Endothelial cell of umbilical vein (primary cell): ENCODE measurements at regions not wholly inside any gene's neighbourhood (a gene's known extent, or its start where the extent isn't known, plus 50 kb on each side); places are given as distances from the start of the nearest gene placed in this dataset.

Source experiments
- BruUV-seq: library from RNA; stranded (reverse); fragments of 400-500 nt; replicated peaks from 2 replicates; lab custom pipeline; 2021; lab: Mats Ljungman, UMichigan
- CTCF ChIA-PET: fragments of 300-600, 350-600 bp; sonication (Branson Sonifier 250); formaldehyde crosslinking; loops from one replicate; lab custom pipeline; 2021; ENCODE audit warnings: antibody characterized with exemption, inconsistent platforms; lab: Charles Lee
- POLR2A ChIA-PET: fragments of 300-600, 350-600 bp; sonication (Branson Sonifier 250); formaldehyde crosslinking; loops from one replicate; lab custom pipeline; 2021; ENCODE audit warnings: antibody characterized with exemption, inconsistent platforms; lab: Charles Lee
- DNase-seq: peaks from one replicate; pipeline ENCODE4 v3.0.0-alpha.2; 2011; ENCODE audit warnings: low read depth, low spot score
- FAIRE-seq: peaks from 2 replicates; lab custom pipeline; 2011; peaks lifted over from hg19 to GRCh38; lab: Jason Lieb, UNC
- H2AFZ ChIP-seq: 2 replicates; pipeline ENCODE4 v1.6.0; 2012; ENCODE audit warnings: low read depth, low read length, control low read depth, inconsistent platforms
- H3K27ac ChIP-seq: 2 replicates; pipeline ENCODE4 v1.5.1; 2011; ENCODE audit warnings: low read depth, mild to moderate bottlenecking, control low read depth, low read length, moderate library complexity; ENCODE audit not compliant: insufficient read depth
- H3K27me3 ChIP-seq, 2 experiments: 2 replicates each; pipeline versions ENCODE4 v1.6.0 to v1.6.1; 2011; ENCODE audit warnings: low read length in 2 of 2, mixed read lengths in 1 of 2; ENCODE audit not compliant: control insufficient read depth in 2 of 2, insufficient read depth in 2 of 2
- H3K36me3 ChIP-seq, 2 experiments: 2 replicates in 1 of 2; 3 replicates in 1 of 2; pipeline ENCODE4 v1.5.1; 2011; ENCODE audit warnings: low read length in 2 of 2, mild to moderate bottlenecking in 1 of 2, moderate library complexity in 1 of 2; ENCODE audit not compliant: control insufficient read depth in 2 of 2, insufficient read depth in 2 of 2; ENCODE audit errors: extremely low read depth in 1 of 2
- H3K4me1 ChIP-seq: 3 replicates; pipeline ENCODE4 v1.5.1; 2011; ENCODE audit warnings: mild to moderate bottlenecking, low read length; ENCODE audit not compliant: control insufficient read depth, insufficient read depth; ENCODE audit errors: extremely low read depth
- H3K4me2 ChIP-seq: 2 replicates; pipeline ENCODE4 v1.6.1; 2011; ENCODE audit warnings: low read length, control low read depth, mixed read lengths; ENCODE audit not compliant: insufficient read depth
- H3K4me3 ChIP-seq, 3 experiments: fragments of 200-600 bp in 1 of 3; sonication (generic), shearing (Covaris generic) in 1 of 3; replicated peaks in 1 of 3; 2 replicates each; pipeline ENCODE4 v1.5.1; 2011 to 2016; ENCODE audit warnings: control low read depth in 3 of 3, low read length in 3 of 3, mild to moderate bottlenecking in 2 of 3, inconsistent platforms in 1 of 3, low read depth in 1 of 3, moderate library complexity in 1 of 3; ENCODE audit not compliant: insufficient read depth in 1 of 3
- H3K79me2 ChIP-seq: 2 replicates; pipeline ENCODE4 v1.6.0; 2012; ENCODE audit warnings: low read length, inconsistent platforms; ENCODE audit not compliant: control insufficient read depth, insufficient read depth
- H3K9ac ChIP-seq: replicated peaks from 2 replicates; pipeline ENCODE3; 2011; ENCODE audit warnings: low read length, control low read depth; ENCODE audit not compliant: insufficient read depth; ENCODE audit errors: extremely low read depth
- H3K9me1 ChIP-seq: replicated peaks from 3 replicates; pipeline ENCODE4 v1.6.0; 2011; ENCODE audit warnings: mild to moderate bottlenecking, low read length; ENCODE audit not compliant: control insufficient read depth, insufficient read depth; ENCODE audit errors: extremely low read depth
- H3K9me3 ChIP-seq: replicated peaks from 2 replicates; pipeline ENCODE4 v1.5.1; 2012; ENCODE audit warnings: low read length, inconsistent platforms; ENCODE audit not compliant: control insufficient read depth, insufficient read depth
- H4K20me1 ChIP-seq: replicated peaks from 2 replicates; pipeline ENCODE3; 2011; ENCODE audit warnings: mild to moderate bottlenecking, low read length; ENCODE audit not compliant: control insufficient read depth, insufficient read depth; ENCODE audit errors: extremely low read depth
- CTCF ChIP-seq, 2 donors: IDR thresholded peaks; 1 replicate in 1 of 2; 2 replicates in 1 of 2; pipeline ENCODE4 v1.5.1; 2011; ENCODE audit warnings: low read length in 2 of 2, mild to moderate bottlenecking in 2 of 2, moderate library complexity in 2 of 2, control low read depth in 1 of 2, inconsistent platforms in 1 of 2, low read depth in 1 of 2; ENCODE audit not compliant: insufficient read depth in 1 of 2; ENCODE audit errors: extremely low read depth in 1 of 2
- EZH2 ChIP-seq: IDR thresholded peaks from 2 replicates; pipeline ENCODE4 v1.6.1; 2012; ENCODE audit warnings: borderline replicate concordance, low read depth, mild to moderate bottlenecking, moderate library complexity, low read length, inconsistent platforms; ENCODE audit not compliant: severe bottlenecking
- FOS ChIP-seq: IDR thresholded peaks from 2 replicates; pipeline ENCODE4 v1.6.1; 2011; ENCODE audit warnings: mild to moderate bottlenecking, low read length, moderate library complexity, borderline replicate concordance; ENCODE audit not compliant: insufficient read depth
- GATA2 ChIP-seq: IDR thresholded peaks from 2 replicates; pipeline ENCODE4 v1.7.0; 2011; ENCODE audit warnings: low read depth, mild to moderate bottlenecking, moderate library complexity, mixed read lengths, low read length; ENCODE audit not compliant: insufficient read length, insufficient read depth
- JUN ChIP-seq: IDR thresholded peaks from 2 replicates; pipeline ENCODE4 v1.6.1; 2011; ENCODE audit warnings: borderline replicate concordance, low read depth; ENCODE audit not compliant: insufficient read length, insufficient read depth
- MAX ChIP-seq: IDR thresholded peaks from 2 replicates; pipeline ENCODE4 v1.6.1; 2011; ENCODE audit not compliant: insufficient read depth, insufficient read length
- MYC ChIP-seq: IDR thresholded peaks from one replicate; pipeline ENCODE4 v1.6.1; 2011; ENCODE audit warnings: mild to moderate bottlenecking, low read depth, low read length
- POLR2A ChIP-seq: IDR thresholded peaks from 2 replicates; pipeline ENCODE4 v1.6.1; 2012; ENCODE audit warnings: low read depth, mild to moderate bottlenecking, control low read depth, low read length
- POLR2AphosphoS5 ChIP-seq: IDR thresholded peaks from 2 replicates; pipeline ENCODE4 v1.6.1; 2012; ENCODE audit warnings: low read depth, mild to moderate bottlenecking, control low read depth, low read length, moderate library complexity; ENCODE audit not compliant: insufficient read depth
- dilution Hi-C: fragments of 300-500 bp; cut with MboI; formaldehyde crosslinking; loops from one replicate; pipeline ENCODE4 v1.15.0; 2019; ENCODE audit warnings: low sequenced_read_pairs; ENCODE audit not compliant: extremely low pct_ligation_motif_present
- intact Hi-C: fragments of 100-400 bp; cut with micrococcal nuclease; formaldehyde crosslinking; loops from one replicate; pipeline ENCODE4 v1.10.0; 2022

GRCh38 chr6:14996892-14997291 lies 249.0 kb upstream of the JARID2 start:
- no peak for FAIRE-seq
- POLR2A ChIA-PET = no interaction called here

More at GRCh38 chr6:14996892-14997291, 249.0 kb upstream of the JARID2 start:
- Histone ChIP-seq H3K9ac (no peak overlapping the region), H3K27me3 (no peaks in the 10 kb centered on the region), H2AFZ (no peak overlapping the region), H3K4me1 (no peaks in the 10 kb centered on the region), H3K9me3 (peaks cover 2% of the 10 kb centered on the region), H3K9me1 (no peaks in the 10 kb centered on the region), H3K27ac (no peak overlapping the region), H3K79me2 (no peaks in the 10 kb centered on the region), H3K4me2 (no peak overlapping the region), H4K20me1 (no peaks in the 10 kb centered on the region), H3K4me3 (no peak overlapping the region), H3K36me3 (no peaks in the 10 kb centered on the region)
- TF ChIP-seq CTCF (IDR thresholded peaks at IDR 0.05; ENCODE audit: extremely low read depth in 1 of 2, insufficient read depth in 1 of 2, low read depth in 1 of 2, low read length in 2 of 2) = no peak
- no peak for TF ChIP-seq JUN
- TF ChIP-seq POLR2AphosphoS5 = no peak
- no peak for TF ChIP-seq POLR2A
- TF ChIP-seq MAX = no peak
- TF ChIP-seq GATA2 = no peak
- no peak for TF ChIP-seq EZH2
- TF ChIP-seq MYC = no peak
- TF ChIP-seq FOS = no peak
- dilution Hi-C loops = no loop called here
- intact Hi-C loops = no loop called here
- BruUV-seq = no TSS peak
- DNase-seq = no peak
- CTCF ChIA-PET = no interaction called here
